Neural cell (in vitro differentiated cells): ENCODE measurements at regions not wholly inside any gene's neighbourhood (a gene's known extent, or its start where the extent isn't known, plus 50 kb on each side); places are given as distances from the start of the nearest gene placed in this dataset.

Source experiments
- H2AFZ ChIP-seq: fragments of 200-600, 300-800 bp; sonication (generic), shearing (Covaris generic); 2 replicates; pipeline ENCODE4 v1.6.0; 2014; ENCODE audit warnings: low read depth, mild to moderate bottlenecking, antibody characterized with exemption, low read length, moderate library complexity
- H3F3A ChIP-seq: fragments of 200-600 bp; shearing (Covaris generic); 2 replicates; pipeline ENCODE4 v1.6.1; 2016; ENCODE audit warnings: mild to moderate bottlenecking, moderate library complexity, mixed read lengths, antibody characterized with exemption, low read length; ENCODE audit not compliant: insufficient read depth, poor library complexity, severe bottlenecking
- H3K27ac ChIP-seq: fragments of 200-600, 300-800 bp; sonication (generic), shearing (Covaris generic); 2 replicates; pipeline ENCODE4 v1.5.1; 2014; ENCODE audit warnings: mild to moderate bottlenecking, low read length, moderate library complexity
- H3K27me3 ChIP-seq: fragments of 300-800, 200-600 bp; sonication (generic), shearing (Covaris generic); 2 replicates; pipeline ENCODE4 v1.6.0; 2014; ENCODE audit warnings: mild to moderate bottlenecking, low read depth, low read length, moderate library complexity; ENCODE audit not compliant: insufficient read depth
- H3K36me3 ChIP-seq: fragments of 300-800, 200-600 bp; sonication (generic), shearing (Covaris generic); 2 replicates; pipeline ENCODE4 v1.5.1; 2014; ENCODE audit warnings: mild to moderate bottlenecking, antibody characterized with exemption, low read length, moderate library complexity; ENCODE audit not compliant: insufficient read depth
- H3K4me2 ChIP-seq: fragments of 300-800, 200-600 bp; sonication (generic), shearing (Covaris generic); 2 replicates; pipeline ENCODE4 v1.6.0; 2014; ENCODE audit warnings: mild to moderate bottlenecking, low read length
- H3K4me3 ChIP-seq: fragments of 300-800, 200-600 bp; sonication (generic), shearing (Covaris generic); 2 replicates; pipeline ENCODE4 v1.5.1; 2014; ENCODE audit warnings: mild to moderate bottlenecking, low read length, moderate library complexity
- H3K79me2 ChIP-seq: fragments of 200-600 bp; shearing (Covaris generic); replicated peaks from 2 replicates; pipeline ENCODE4 v1.6.0; 2014; ENCODE audit warnings: mild to moderate bottlenecking, low read length, moderate library complexity; ENCODE audit not compliant: insufficient read depth
- H3K9ac ChIP-seq: fragments of 300-800, 200-600 bp; sonication (generic), shearing (Covaris generic); 2 replicates; pipeline ENCODE4 v1.6.1; 2016; ENCODE audit warnings: mild to moderate bottlenecking, low read length, mixed read lengths
- H3K9me2 ChIP-seq: fragments of 200-600 bp; shearing (Covaris generic); 2 replicates; pipeline ENCODE4 v1.6.1; 2016; ENCODE audit warnings: mild to moderate bottlenecking, low read length, mixed read lengths; ENCODE audit not compliant: insufficient read depth
- H3K9me3 ChIP-seq: fragments of 200-600, 300-800 bp; sonication (generic), shearing (Covaris generic); 2 replicates; pipeline ENCODE4 v1.6.1; 2016; ENCODE audit warnings: mild to moderate bottlenecking, mixed run types, low read length, moderate library complexity, mixed read lengths
- H4K20me1 ChIP-seq: fragments of 200-600 bp; shearing (Covaris generic); 2 replicates; pipeline ENCODE4 v1.6.1; 2016; ENCODE audit warnings: mild to moderate bottlenecking, mixed run types; ENCODE audit not compliant: insufficient read depth
- EP300 ChIP-seq: fragments of 450-650 bp; conservative IDR thresholded peaks from 2 replicates; pipeline ENCODE4 v1.6.1; 2014; ENCODE audit warnings: antibody characterized with exemption, mild to moderate bottlenecking, moderate library complexity; ENCODE audit not compliant: poor library complexity, severe bottlenecking
- EZH2 ChIP-seq: fragments of 200-600, 300-800 bp; shearing (Covaris generic), sonication (generic); IDR thresholded peaks from 2 replicates; pipeline ENCODE4 v1.6.1; 2014; ENCODE audit warnings: antibody characterized with exemption, low read length, borderline replicate concordance, mild to moderate bottlenecking; ENCODE audit not compliant: insufficient read depth, poor library complexity, severe bottlenecking
- MXI1 ChIP-seq: fragments of 450-650 bp; conservative IDR thresholded peaks from 2 replicates; pipeline ENCODE4 v1.6.1; 2014; ENCODE audit warnings: antibody characterized with exemption, mild to moderate bottlenecking; ENCODE audit not compliant: poor library complexity, severe bottlenecking
- POLR2AphosphoS5 ChIP-seq: IDR thresholded peaks from 2 replicates; pipeline ENCODE4 v1.6.1; 2012
- RAD21 ChIP-seq: fragments of 450-650 bp; conservative IDR thresholded peaks from 2 replicates; pipeline ENCODE4 v1.6.1; 2014; ENCODE audit warnings: antibody characterized with exemption, mild to moderate bottlenecking, moderate library complexity
- SMC3 ChIP-seq: fragments of 450-650 bp; conservative IDR thresholded peaks from 2 replicates; pipeline ENCODE4 v1.6.1; 2014; ENCODE audit warnings: antibody characterized with exemption, mild to moderate bottlenecking, moderate library complexity; ENCODE audit not compliant: poor library complexity
- TAF1 ChIP-seq: IDR thresholded peaks from 2 replicates; pipeline ENCODE4 v1.6.1; 2012; ENCODE audit warnings: low read depth
- TF ChIP-seq, protein P1 (sequence below): fragments of 450-650 bp; IDR thresholded peaks from 2 replicates; pipeline ENCODE4 v1.5.1; 2014; ENCODE audit warnings: antibody characterized with exemption, mild to moderate bottlenecking, moderate library complexity; ENCODE audit not compliant: poor library complexity, severe bottlenecking
- TF ChIP-seq, protein P2 (sequence below): IDR thresholded peaks from 2 replicates; pipeline ENCODE4 v1.6.1; 2012; ENCODE audit warnings: borderline replicate concordance

DNA sequence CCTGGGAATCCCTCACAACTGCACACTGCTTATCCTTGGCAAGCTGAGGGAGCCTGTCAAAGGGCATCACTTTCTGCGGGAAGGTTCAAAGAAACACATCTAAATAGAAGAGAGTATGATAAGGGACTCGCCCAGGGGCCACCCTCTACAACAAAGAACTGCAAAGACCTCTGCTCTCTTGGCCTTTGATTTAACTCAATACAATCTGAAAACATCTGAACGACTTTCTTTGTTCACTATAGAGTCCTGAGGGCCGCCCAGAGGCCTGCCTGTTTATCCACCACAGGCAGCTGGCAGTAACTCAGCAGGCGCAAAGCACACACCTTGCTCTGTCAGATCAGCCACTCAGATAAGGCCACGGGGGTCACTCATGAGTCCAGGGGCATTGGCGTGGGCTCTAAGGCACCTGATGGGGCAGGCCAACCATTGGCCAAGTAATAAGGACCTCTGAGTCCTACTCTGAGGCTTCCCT lies 139.3 kb downstream of the UNC5CL start:
- H3K79me2 ChIP-seq: no peaks in the 10 kb centered on the region
- H3K36me3 ChIP-seq: no peaks in the 10 kb centered on the region
- H3K9me2 ChIP-seq: no peaks in the 10 kb centered on the region
- no peaks in the 10 kb centered on the region for H3K9me3 ChIP-seq
- no peaks in the 10 kb centered on the region for H4K20me1 ChIP-seq
- H3K4me2 ChIP-seq: no peak overlapping the region
- H3F3A ChIP-seq: no peaks in the 10 kb centered on the region
- H3K9ac ChIP-seq: no peak overlapping the region
- no peaks in the 10 kb centered on the region for H3K27me3 ChIP-seq
- H3K27ac ChIP-seq: no peak overlapping the region
- no peak for TF ChIP-seq RAD21
- no peak for TF ChIP-seq MXI1
- TF ChIP-seq TAF1: no peak
- no peak overlapping the region for H3K4me3 ChIP-seq
- H2AFZ ChIP-seq: no peak overlapping the region

DNA sequence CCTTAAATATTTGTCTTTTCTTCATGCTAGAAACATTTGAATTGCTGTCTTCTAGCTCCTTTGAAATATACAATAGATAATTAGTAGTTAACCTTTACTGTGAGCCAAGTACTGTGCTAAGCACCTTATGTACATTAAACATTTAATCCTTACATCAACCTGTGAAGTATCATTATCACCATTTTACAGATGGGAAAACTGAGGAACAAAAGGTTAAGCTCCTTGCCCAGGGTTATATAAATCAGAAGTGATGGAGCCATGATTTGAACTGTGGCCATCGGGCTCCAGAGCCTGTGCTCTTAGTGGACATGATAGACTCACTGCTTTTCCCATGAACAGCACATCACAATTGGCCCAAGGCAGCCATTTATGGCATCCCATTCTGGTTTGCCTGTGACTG lies 140.9 kb downstream of the UNC5CL start:
- Histone ChIP-seq H3K9ac (no peak overlapping the region), H2AFZ (no peak overlapping the region), H4K20me1 (no peaks in the 10 kb centered on the region), H3K27me3 (no peaks in the 10 kb centered on the region), H3K4me3 (no peak overlapping the region), H3K9me2 (no peaks in the 10 kb centered on the region), H3K27ac (no peak overlapping the region), H3K4me2 (no peak overlapping the region), H3F3A (no peaks in the 10 kb centered on the region), H3K36me3 (no peaks in the 10 kb centered on the region), H3K79me2 (no peaks in the 10 kb centered on the region), H3K9me3 (no peaks in the 10 kb centered on the region)
- TF ChIP-seq RAD21 (no peak), EP300 (no peak), EZH2 (no peak), TAF1 (no peak), POLR2AphosphoS5 (no peak), SMC3 (no peak), MXI1 (no peak)
- TF ChIP-seq, protein P1, sequence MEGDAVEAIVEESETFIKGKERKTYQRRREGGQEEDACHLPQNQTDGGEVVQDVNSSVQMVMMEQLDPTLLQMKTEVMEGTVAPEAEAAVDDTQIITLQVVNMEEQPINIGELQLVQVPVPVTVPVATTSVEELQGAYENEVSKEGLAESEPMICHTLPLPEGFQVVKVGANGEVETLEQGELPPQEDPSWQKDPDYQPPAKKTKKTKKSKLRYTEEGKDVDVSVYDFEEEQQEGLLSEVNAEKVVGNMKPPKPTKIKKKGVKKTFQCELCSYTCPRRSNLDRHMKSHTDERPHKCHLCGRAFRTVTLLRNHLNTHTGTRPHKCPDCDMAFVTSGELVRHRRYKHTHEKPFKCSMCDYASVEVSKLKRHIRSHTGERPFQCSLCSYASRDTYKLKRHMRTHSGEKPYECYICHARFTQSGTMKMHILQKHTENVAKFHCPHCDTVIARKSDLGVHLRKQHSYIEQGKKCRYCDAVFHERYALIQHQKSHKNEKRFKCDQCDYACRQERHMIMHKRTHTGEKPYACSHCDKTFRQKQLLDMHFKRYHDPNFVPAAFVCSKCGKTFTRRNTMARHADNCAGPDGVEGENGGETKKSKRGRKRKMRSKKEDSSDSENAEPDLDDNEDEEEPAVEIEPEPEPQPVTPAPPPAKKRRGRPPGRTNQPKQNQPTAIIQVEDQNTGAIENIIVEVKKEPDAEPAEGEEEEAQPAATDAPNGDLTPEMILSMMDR: no peak
- TF ChIP-seq, protein P2, sequence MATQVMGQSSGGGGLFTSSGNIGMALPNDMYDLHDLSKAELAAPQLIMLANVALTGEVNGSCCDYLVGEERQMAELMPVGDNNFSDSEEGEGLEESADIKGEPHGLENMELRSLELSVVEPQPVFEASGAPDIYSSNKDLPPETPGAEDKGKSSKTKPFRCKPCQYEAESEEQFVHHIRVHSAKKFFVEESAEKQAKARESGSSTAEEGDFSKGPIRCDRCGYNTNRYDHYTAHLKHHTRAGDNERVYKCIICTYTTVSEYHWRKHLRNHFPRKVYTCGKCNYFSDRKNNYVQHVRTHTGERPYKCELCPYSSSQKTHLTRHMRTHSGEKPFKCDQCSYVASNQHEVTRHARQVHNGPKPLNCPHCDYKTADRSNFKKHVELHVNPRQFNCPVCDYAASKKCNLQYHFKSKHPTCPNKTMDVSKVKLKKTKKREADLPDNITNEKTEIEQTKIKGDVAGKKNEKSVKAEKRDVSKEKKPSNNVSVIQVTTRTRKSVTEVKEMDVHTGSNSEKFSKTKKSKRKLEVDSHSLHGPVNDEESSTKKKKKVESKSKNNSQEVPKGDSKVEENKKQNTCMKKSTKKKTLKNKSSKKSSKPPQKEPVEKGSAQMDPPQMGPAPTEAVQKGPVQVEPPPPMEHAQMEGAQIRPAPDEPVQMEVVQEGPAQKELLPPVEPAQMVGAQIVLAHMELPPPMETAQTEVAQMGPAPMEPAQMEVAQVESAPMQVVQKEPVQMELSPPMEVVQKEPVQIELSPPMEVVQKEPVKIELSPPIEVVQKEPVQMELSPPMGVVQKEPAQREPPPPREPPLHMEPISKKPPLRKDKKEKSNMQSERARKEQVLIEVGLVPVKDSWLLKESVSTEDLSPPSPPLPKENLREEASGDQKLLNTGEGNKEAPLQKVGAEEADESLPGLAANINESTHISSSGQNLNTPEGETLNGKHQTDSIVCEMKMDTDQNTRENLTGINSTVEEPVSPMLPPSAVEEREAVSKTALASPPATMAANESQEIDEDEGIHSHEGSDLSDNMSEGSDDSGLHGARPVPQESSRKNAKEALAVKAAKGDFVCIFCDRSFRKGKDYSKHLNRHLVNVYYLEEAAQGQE: no peak
